ENCODE measurements at regions not wholly inside any gene's neighbourhood (a gene's known extent, or its start where the extent isn't known, plus 50 kb on each side); places are given as distances from the start of the nearest gene placed in this dataset.

GRCh38 chr14:61927060-61927459, 164.8 kb downstream of the SNAPC1 start:
- Histone ChIP-seq H3K4me2 (no peak overlapping the region), H3K27me3 (ENCODE audit: insufficient read depth, low read depth) (no peaks in the 10 kb centered on the region), H4K20me1 (ENCODE audit: insufficient read depth) (no peaks in the 10 kb centered on the region), H3K36me3 (ENCODE audit: insufficient read depth) (no peaks in the 10 kb centered on the region), H3K9ac (no peak overlapping the region), H3K4me3 (IDR thresholded peaks at IDR 0.05; ENCODE audit: insufficient read depth, low read depth, low read length) (no peak overlapping the region), H3K79me2 (ENCODE audit: insufficient read depth, low read depth) (no peaks in the 10 kb centered on the region), H3K27ac (no peak overlapping the region), H2AFZ (ENCODE audit: low read depth) (no peak overlapping the region), H3K4me1 (ENCODE audit: low read depth, poor library complexity, severe bottlenecking) (no peaks in the 10 kb centered on the region)
- TF ChIP-seq CTCF (conservative IDR thresholded peaks at IDR 0.05; ENCODE audit: low read depth, low read length): no peak

GRCh38 chr14:61927520-61927919, 165.3 kb downstream of the SNAPC1 start:
- TF ChIP-seq CTCF (conservative IDR thresholded peaks at IDR 0.05; ENCODE audit: low read depth, low read length): no peak
- no peak overlapping the region for H3K27ac ChIP-seq
- H3K9ac ChIP-seq: no peak overlapping the region
- H2AFZ ChIP-seq (ENCODE audit: low read depth): no peak overlapping the region
- no peak overlapping the region for H3K4me2 ChIP-seq
- no peak overlapping the region for H3K4me3 ChIP-seq (IDR thresholded peaks at IDR 0.05; ENCODE audit: insufficient read depth, low read depth, low read length)
- H3K79me2 ChIP-seq (ENCODE audit: insufficient read depth, low read depth): no peaks in the 10 kb centered on the region
- no peaks in the 10 kb centered on the region for H3K36me3 ChIP-seq (ENCODE audit: insufficient read depth)
- no peaks in the 10 kb centered on the region for H3K27me3 ChIP-seq (ENCODE audit: insufficient read depth, low read depth)
- no peaks in the 10 kb centered on the region for H4K20me1 ChIP-seq (ENCODE audit: insufficient read depth)
- no peaks in the 10 kb centered on the region for H3K4me1 ChIP-seq (ENCODE audit: low read depth, poor library complexity, severe bottlenecking)

GRCh38 chr14:61928300-61928699, 166.1 kb downstream of the SNAPC1 start:
- no peak overlapping the region for H3K27ac ChIP-seq

GRCh38 chr14:61928701-61929100, 166.5 kb downstream of the SNAPC1 start:
- Histone ChIP-seq H3K27ac (no peak overlapping the region), H2AFZ (ENCODE audit: low read depth) (no peak overlapping the region), H3K27me3 (ENCODE audit: insufficient read depth, low read depth) (no peaks in the 10 kb centered on the region), H3K36me3 (ENCODE audit: insufficient read depth) (no peaks in the 10 kb centered on the region), H3K79me2 (ENCODE audit: insufficient read depth, low read depth) (no peaks in the 10 kb centered on the region), H3K4me1 (ENCODE audit: low read depth, poor library complexity, severe bottlenecking) (no peaks in the 10 kb centered on the region), H3K4me3 (IDR thresholded peaks at IDR 0.05; ENCODE audit: insufficient read depth, low read depth, low read length) (no peak overlapping the region), H4K20me1 (ENCODE audit: insufficient read depth) (no peaks in the 10 kb centered on the region), H3K9ac (no peak overlapping the region), H3K4me2 (no peak overlapping the region)
- no peak for TF ChIP-seq CTCF (conservative IDR thresholded peaks at IDR 0.05; ENCODE audit: low read depth, low read length)

More at GRCh38 chr14:61928300-61928699, 166.1 kb downstream of the SNAPC1 start:
- TF ChIP-seq CTCF (conservative IDR thresholded peaks at IDR 0.05; ENCODE audit: low read depth, low read length): no peak
- no peaks in the 10 kb centered on the region for H4K20me1 ChIP-seq (ENCODE audit: insufficient read depth)
- H3K79me2 ChIP-seq (ENCODE audit: insufficient read depth, low read depth): no peaks in the 10 kb centered on the region
- H3K9ac ChIP-seq: no peak overlapping the region
- no peak overlapping the region for H3K4me3 ChIP-seq (IDR thresholded peaks at IDR 0.05; ENCODE audit: insufficient read depth, low read depth, low read length)
- no peak overlapping the region for H3K4me2 ChIP-seq
- H2AFZ ChIP-seq (ENCODE audit: low read depth): no peak overlapping the region
- no peaks in the 10 kb centered on the region for H3K36me3 ChIP-seq (ENCODE audit: insufficient read depth)
- H3K4me1 ChIP-seq (ENCODE audit: low read depth, poor library complexity, severe bottlenecking): no peaks in the 10 kb centered on the region
- H3K27me3 ChIP-seq (ENCODE audit: insufficient read depth, low read depth): no peaks in the 10 kb centered on the region

Data from KMS-11 (cell line).